ENCODE measurements at regions not wholly inside any gene's neighbourhood (a gene's known extent, or its start where the extent isn't known, plus 50 kb on each side); places are given as distances from the start of the nearest gene placed in this dataset.

- H3K9me3 ChIP-seq (ENCODE audit: insufficient read depth in 2 of 2, low read depth in 1 of 2, low read length in 1 of 2), result no peaks in the 10 kb centered on the region
- no peak overlapping the region for H2AFZ ChIP-seq (ENCODE audit: low read length)
- H3K4ac ChIP-seq (replicated peaks; ENCODE audit: insufficient read length, low read depth, low read length), result no peak overlapping the region
- ChIA-PET POLR2A (ENCODE audit: partially characterized antibody) (no interaction called here), CTCF (ENCODE audit: partially characterized antibody) (no interaction called here)
- no peak overlapping the region for H4K8ac ChIP-seq (ENCODE audit: extremely low read depth, insufficient read depth, low read length)
- no peaks in the 10 kb centered on the region for H3K36me3 ChIP-seq (ENCODE audit: control insufficient read depth in 2 of 4, insufficient read depth in 4 of 4, low read length in 3 of 4)
- no peaks in the 10 kb centered on the region for H3K27me3 ChIP-seq (replicated peaks in 1 of 4; ENCODE audit: control insufficient read depth in 3 of 4, extremely low read depth in 1 of 4, insufficient read depth in 3 of 4, low read length in 3 of 4)
- H3K56ac ChIP-seq (replicated peaks; ENCODE audit: insufficient read length, low read depth, low read length), result no peak overlapping the region
- no peak overlapping the region for H4K91ac ChIP-seq (replicated peaks; ENCODE audit: insufficient read length, low read length)
- H2AK5ac ChIP-seq (ENCODE audit: low read depth, low read length), result no peak overlapping the region
- no peak overlapping the region for H3K18ac ChIP-seq (ENCODE audit: extremely low read depth, low read length)
- no peak overlapping the region for H3K23ac ChIP-seq (ENCODE audit: insufficient read length)
- no peaks in the 10 kb centered on the region for H3K79me2 ChIP-seq (ENCODE audit: control insufficient read depth in 1 of 2, insufficient read depth in 2 of 2, low read length in 2 of 2)
- DNase-seq (ENCODE audit: low read depth in 1 of 2, low spot score in 2 of 2) (no peak), FAIRE-seq (no peak)
- no peak overlapping the region for H2BK15ac ChIP-seq (ENCODE audit: low read length)
- H2BK5ac ChIP-seq (ENCODE audit: low read depth, low read length), result no peak overlapping the region
- no peak overlapping the region for H3K27ac ChIP-seq (ENCODE audit: low read depth, low read length)
- no peak overlapping the region for H3K4me2 ChIP-seq (ENCODE audit: insufficient read depth in 1 of 2, low read depth in 2 of 2, low read length in 2 of 2)
- H3K14ac ChIP-seq (ENCODE audit: insufficient read length), result no peak overlapping the region
- 95% methylated on average over 3 of the region's 3 CpGs; no CpG with 5 or more reads in 1 of the 2 experiments for WGBS, 2 experiments (ENCODE audit: extremely low coverage in 1 of 2, insufficient coverage in 1 of 2, insufficient read length in 1 of 2, insufficient replicate concordance in 2 of 2, low coverage in 1 of 2, low lambda C conversion rate in 2 of 2, missing lambda C conversion rate in 1 of 2)
- H3K4me1 ChIP-seq (replicated peaks in 1 of 4; ENCODE audit: control insufficient read depth in 3 of 4, insufficient read depth in 4 of 4, low read length in 3 of 4), result no peaks in the 10 kb centered on the region
- H3K9ac ChIP-seq (replicated peaks in 1 of 4; ENCODE audit: extremely low read depth in 1 of 4, low read depth in 3 of 4, low read length in 3 of 4), result no peak overlapping the region
- no peaks in the 10 kb centered on the region for H4K20me1 ChIP-seq (replicated peaks in 1 of 2; ENCODE audit: control insufficient read depth in 1 of 2, insufficient read depth in 2 of 2, low read length in 2 of 2)
- no peaks in the 10 kb centered on the region for H3K23me2 ChIP-seq (ENCODE audit: low read depth, low read length)
- no peak overlapping the region for H4K5ac ChIP-seq (ENCODE audit: insufficient read length, low read depth, low read length)
- no peak overlapping the region for H2BK120ac ChIP-seq (replicated peaks; ENCODE audit: low read depth, low read length)
- H2BK20ac ChIP-seq (ENCODE audit: low read length), result no peak overlapping the region
- TF ChIP-seq CBX5 (IDR thresholded peaks at IDR 0.05; ENCODE audit: low read depth, low read length), result no peak
- no peak for TF ChIP-seq SP1 (IDR thresholded peaks at IDR 0.05; ENCODE audit: low read depth, low read length)
- TF ChIP-seq MAX (IDR thresholded peaks at IDR 0.05), result no peak
- no peak for TF ChIP-seq SIN3A (conservative IDR thresholded peaks at IDR 0.05 in 1 of 2, IDR thresholded peaks at IDR 0.05 in 1 of 2; ENCODE audit: low read depth in 1 of 2, low read length in 2 of 2)
- no peak for TF ChIP-seq HDAC2 (IDR thresholded peaks at IDR 0.05; ENCODE audit: borderline replicate concordance in 1 of 2, low read depth in 2 of 2, low read length in 2 of 2)
- TF ChIP-seq KDM5A (IDR thresholded peaks at IDR 0.05; ENCODE audit: low read length), result no peak
- TF ChIP-seq KDM4A (IDR thresholded peaks at IDR 0.05; ENCODE audit: low read depth, low read length, severe bottlenecking), result no peak
- TF ChIP-seq EGR1 (IDR thresholded peaks at IDR 0.05; ENCODE audit: borderline replicate concordance, low read depth, low read length), result no peak
- TF ChIP-seq ZNF274 (IDR thresholded peaks at IDR 0.05; ENCODE audit: borderline replicate concordance, extremely low read depth, low read length), result no peak
- no peak for TF ChIP-seq SP4 (IDR thresholded peaks at IDR 0.05; ENCODE audit: low read length)
- H3K79me1 ChIP-seq (ENCODE audit: low read depth, low read length), result no peaks in the 10 kb centered on the region
- H2BK12ac ChIP-seq (ENCODE audit: low read depth, low read length), result no peak overlapping the region
- no peak overlapping the region for H3K4me3 ChIP-seq (ENCODE audit: extremely low read depth in 1 of 4, insufficient read depth in 2 of 4, low read depth in 3 of 4, low read length in 4 of 4)
These were observed 114.8 kb upstream of the ELL2 start for GRCh38 chr5:96076451-96076850.

Measured in H1 (cell line).